DOHH2 (cell line): ENCODE measurements at regions not wholly inside any gene's neighbourhood (a gene's known extent, or its start where the extent isn't known, plus 50 kb on each side); places are given as distances from the start of the nearest gene placed in this dataset.

ENCODE experiments used
- EZH2phosphoT487 ChIP-seq: fragments of 200-600 bp; sonication (generic); IDR thresholded peaks from 2 replicates; pipeline ENCODE4 v1.6.1; 2017; ENCODE audit warnings: borderline replicate concordance, mild to moderate bottlenecking, antibody characterized with exemption, low read length, moderate library complexity, mixed read lengths
- TF ChIP-seq, protein P1 (sequence below): fragments of 200-600 bp; sonication (generic); IDR thresholded peaks from one replicate; pipeline ENCODE4 v1.5.1; 2014; ENCODE audit warnings: antibody characterized with exemption, mild to moderate bottlenecking, low read depth, low read length; ENCODE audit not compliant: poor library complexity, severe bottlenecking

- TF ChIP-seq, protein P1, sequence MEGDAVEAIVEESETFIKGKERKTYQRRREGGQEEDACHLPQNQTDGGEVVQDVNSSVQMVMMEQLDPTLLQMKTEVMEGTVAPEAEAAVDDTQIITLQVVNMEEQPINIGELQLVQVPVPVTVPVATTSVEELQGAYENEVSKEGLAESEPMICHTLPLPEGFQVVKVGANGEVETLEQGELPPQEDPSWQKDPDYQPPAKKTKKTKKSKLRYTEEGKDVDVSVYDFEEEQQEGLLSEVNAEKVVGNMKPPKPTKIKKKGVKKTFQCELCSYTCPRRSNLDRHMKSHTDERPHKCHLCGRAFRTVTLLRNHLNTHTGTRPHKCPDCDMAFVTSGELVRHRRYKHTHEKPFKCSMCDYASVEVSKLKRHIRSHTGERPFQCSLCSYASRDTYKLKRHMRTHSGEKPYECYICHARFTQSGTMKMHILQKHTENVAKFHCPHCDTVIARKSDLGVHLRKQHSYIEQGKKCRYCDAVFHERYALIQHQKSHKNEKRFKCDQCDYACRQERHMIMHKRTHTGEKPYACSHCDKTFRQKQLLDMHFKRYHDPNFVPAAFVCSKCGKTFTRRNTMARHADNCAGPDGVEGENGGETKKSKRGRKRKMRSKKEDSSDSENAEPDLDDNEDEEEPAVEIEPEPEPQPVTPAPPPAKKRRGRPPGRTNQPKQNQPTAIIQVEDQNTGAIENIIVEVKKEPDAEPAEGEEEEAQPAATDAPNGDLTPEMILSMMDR = no peak
- TF ChIP-seq EZH2phosphoT487 = no peak
Observed at GRCh38 chr12:24066097-24066496, 116.6 kb upstream of the SOX5 start.
